GM19438 (cell line): ENCODE measurements at regions not wholly inside any gene's neighbourhood (a gene's known extent, or its start where the extent isn't known, plus 50 kb on each side); places are given as distances from the start of the nearest gene placed in this dataset.

Experiments
- ATAC-seq: cut with Tn5 transposase; IDR thresholded peaks from one replicate; pipeline ENCODE4 v1.9.1; 2021; ENCODE audit warnings: low read depth; ENCODE audit not compliant: unreplicated experiment

DNA sequence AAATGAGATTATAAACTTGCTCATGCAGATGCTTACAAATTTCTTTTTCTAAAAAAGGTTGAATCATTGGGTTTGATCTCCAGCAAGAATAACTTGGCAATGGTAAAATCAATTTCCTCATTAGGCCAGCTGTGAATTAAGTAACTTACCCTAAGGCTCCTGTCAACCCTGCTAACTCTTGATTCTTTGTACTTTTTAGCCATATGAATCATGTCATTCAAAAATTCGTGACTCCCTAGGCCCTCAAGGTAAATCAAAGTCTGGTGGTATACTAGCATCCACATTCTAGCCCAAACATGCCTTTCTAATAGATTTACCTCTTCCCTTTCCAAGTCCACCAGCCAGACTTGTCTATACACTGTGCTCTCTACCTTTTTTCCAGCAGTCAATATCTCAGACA, 420.8 kb upstream of the BRINP1 start:
- no peak for ATAC-seq

DNA sequence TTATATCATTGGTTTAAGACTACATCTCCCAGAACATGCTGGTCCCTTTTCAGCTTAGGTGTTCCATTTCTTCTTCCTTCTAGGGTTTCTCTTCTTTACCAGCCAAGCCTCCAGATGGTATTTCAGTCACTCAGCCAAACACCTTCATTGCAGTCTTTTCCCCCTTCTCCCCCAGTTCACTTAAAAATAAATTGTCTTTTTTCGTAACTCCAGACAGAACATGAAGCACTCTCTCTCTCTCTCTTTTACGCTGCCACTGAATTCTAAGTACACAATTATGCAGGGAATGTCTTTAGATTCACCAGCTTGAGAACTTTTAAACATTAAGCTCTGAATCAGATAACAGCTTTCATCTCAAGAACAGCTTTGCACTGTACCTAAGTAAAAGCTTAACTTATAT, 419.7 kb upstream of the BRINP1 start:
- ATAC-seq, result no peak

DNA sequence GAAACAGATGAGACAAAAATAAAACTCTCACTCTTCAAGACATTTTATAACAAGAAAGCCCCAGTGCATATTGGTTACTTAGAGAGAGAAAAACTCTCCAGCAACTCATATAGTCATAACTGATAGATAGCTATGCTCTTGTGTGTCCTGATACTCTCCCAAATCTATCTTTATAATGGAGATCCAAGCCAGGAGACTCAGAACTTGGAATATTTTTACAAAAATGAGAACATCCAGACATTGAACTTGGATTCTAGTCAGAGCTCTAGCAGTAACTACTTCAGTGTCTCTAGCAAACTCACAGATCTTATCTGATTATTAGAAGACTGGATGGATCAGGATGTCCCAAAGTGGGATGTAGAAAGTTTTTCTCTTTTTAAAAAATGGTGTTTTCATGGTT, 412.7 kb upstream of the BRINP1 start:
- ATAC-seq, result no peak

DNA sequence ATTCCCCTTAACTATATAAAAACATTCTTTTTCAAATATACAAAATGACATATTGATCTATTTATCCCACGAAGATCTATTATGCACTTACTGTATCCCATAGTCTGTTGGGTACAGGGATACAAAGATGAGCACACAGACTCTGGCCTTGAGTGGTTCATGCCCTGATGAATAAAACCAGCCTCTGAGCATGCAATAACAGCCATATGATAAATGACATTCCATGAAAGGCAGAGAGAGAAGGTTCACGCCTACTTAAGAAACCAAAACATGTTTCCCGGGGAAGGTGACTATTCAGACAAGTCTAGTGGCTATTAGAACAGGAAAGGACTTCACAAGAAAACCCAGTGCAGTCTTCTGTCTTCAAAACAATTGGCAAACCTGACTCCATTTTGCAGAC, 406.2 kb upstream of the BRINP1 start:
- ATAC-seq, result no peak

DNA sequence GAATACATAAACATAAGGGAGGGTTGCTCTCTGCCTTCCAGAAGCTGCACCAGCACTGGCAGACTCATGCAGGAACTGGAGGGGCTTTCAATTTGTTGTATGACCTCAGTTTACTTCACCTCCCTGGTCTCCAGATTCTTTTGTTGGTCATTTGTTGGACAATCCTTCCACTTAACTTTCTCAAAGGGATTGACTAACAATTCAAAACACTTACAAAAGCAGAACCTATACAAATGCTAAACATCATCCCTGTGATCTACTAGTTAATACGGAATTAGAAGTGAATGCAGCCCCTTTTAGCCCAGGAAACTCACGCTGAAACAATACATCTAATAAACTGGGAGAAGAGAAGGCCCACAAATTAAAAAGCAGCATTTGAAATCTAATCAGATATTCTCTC, 404.6 kb upstream of the BRINP1 start:
- ATAC-seq, result no peak

DNA sequence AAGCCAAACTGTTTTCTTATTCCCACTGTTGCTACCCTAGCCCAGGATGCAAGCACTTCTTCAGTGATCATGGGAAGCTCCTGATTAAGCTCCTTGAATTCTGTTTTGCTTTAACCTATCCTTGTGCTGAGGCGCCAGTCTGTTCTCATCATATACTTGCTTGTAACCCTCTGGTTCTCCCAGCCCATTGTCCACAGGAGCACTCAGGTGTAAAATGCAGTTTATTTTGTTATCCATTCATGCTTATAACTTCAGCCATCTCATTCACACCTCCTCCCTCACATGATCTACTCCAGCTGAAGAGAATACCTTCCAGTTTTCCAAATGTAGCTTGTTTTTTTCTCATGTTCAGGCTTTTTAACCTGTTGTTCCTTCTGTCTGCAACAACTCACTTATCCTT, 402.1 kb upstream of the BRINP1 start:
- no peak for ATAC-seq

DNA sequence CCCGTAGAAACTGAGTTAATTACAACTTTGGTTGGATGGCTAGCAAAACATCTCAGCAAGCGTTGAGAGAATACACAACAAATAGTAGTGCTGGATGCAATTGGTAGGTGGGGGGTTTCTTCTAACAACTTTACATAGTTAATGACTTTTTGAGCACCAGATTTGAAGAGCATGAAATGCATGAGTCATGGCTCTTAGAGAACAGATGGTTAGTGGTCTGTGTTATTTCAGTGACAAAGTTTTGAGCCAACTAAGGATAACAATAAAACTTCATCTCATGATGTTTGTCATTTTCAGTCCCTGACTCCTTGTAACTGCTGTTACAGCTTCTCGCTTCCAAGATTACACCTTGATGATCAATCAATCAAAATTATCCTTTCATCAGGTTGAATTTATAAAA, 399.0 kb upstream of the BRINP1 start:
- no peak for ATAC-seq

DNA sequence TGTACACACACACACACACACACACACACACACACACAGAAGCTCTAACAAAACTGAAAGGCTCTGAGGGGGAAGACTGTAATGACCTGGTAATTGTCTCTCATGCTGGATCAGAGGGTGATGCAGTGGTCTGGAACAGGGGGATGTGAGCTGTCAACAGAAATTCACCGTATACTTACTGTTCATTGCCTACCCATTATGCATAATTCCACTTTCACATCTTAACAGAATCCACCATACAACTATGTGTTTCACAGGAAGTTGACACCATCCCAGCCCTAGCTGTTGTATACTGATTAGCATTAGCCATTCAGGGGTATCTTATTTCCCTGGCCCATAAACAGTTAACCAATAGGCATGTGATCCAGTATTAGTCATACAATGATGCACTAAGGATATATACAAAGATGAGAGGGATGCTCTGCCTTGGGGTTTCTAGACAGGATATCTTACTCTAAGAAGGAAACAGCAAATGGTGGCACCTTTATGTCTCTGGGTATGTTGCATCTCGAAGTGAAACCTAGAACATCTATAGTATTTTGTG, 396.5 kb upstream of the BRINP1 start:
- no peak for ATAC-seq

DNA sequence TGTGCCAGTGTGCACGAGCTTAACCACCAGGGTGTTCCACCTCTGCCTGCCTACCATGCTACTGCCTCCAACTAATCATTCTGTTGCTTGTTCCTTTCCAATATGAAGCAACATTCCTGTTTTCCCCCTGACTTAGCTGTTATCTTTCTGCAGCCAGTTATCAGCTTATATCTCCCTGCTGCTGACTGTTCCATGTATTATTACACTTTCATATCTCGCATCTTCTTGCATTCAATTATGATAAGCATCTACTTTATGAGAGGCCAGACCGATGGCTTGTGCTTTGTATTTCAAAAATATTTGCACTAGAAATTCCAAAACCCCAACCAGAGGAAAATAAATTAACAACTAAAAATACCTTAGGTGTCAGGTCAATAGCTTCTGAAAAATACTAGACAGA, 394.0 kb upstream of the BRINP1 start:
- no peak for ATAC-seq

DNA sequence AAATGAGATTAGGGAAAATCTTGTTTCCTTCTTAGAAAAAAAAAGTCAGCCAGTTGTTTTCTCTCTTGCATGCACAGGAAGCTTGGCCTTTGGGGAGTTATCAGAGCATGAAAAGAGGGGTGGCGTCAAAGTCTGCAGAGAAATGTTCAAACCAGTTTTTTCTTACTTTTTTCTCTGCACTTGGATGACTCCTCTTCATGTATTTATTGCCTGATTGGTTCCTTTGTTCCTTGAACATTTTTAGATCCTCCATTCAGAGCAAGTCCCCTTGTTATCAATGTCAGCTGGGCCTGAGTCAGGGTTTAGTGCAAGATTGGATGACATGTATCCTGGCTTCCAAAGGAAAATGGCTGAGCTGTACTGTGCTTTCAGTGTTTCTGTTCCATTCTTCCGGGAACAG, 392.6 kb upstream of the BRINP1 start:
- ATAC-seq, result no peak

DNA sequence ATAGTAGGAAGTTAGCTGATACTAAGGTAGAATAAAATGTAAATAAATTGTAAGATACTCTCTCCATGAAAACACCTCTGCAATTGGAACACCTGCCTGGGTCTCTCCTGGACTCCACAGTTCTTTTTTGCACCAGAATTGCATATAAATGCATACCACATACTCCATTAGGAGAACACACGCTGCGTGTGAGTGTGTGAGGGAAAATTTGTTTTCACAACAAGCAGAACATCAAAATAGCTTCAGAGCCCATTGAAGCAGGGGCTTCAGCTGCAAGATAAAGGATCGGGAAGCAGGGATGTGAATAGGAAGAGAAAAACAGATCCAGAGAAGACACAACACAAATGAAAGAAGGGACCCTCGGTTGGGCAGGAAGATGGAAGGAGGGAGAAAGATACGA, 389.8 kb upstream of the BRINP1 start:
- no peak for ATAC-seq

DNA sequence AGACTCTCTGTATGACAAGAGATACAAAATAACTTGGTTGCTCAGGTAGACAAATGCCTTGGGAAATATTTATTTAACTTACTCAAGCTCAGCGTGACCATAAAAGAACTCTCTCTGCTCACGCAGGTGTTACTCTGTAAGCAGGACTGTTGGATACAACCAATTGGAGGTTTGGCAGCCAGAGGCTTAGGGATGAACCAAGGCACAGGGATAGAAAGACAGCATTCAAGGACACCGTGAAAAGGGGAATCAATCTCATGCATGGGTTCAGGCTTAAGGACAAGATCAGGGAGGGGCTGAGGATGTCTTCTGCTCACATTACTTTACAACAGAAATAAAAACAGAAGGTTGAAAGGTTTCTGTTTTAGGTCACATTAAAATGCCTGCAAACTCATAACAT, 389.0 kb upstream of the BRINP1 start:
- no peak for ATAC-seq

DNA sequence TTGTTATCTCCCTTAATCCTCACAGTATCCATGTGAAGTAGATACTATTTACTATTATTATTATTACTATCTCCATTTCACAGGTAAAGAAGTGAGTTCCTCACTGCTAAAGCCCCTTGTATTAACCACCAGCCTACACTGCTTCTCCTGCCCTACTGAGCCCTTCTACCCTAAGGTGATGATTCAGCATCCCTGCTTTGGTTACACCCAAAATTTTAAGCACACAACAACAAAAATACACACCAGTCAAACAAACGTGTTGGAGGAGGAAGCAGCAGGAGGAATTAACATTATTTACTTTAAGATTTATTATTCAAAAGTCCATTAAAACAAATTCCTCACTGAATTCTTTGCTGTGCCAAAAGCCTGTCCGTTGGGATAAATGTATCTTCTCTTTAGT, 370.2 kb upstream of the BRINP1 start:
- ATAC-seq, result no peak

DNA sequence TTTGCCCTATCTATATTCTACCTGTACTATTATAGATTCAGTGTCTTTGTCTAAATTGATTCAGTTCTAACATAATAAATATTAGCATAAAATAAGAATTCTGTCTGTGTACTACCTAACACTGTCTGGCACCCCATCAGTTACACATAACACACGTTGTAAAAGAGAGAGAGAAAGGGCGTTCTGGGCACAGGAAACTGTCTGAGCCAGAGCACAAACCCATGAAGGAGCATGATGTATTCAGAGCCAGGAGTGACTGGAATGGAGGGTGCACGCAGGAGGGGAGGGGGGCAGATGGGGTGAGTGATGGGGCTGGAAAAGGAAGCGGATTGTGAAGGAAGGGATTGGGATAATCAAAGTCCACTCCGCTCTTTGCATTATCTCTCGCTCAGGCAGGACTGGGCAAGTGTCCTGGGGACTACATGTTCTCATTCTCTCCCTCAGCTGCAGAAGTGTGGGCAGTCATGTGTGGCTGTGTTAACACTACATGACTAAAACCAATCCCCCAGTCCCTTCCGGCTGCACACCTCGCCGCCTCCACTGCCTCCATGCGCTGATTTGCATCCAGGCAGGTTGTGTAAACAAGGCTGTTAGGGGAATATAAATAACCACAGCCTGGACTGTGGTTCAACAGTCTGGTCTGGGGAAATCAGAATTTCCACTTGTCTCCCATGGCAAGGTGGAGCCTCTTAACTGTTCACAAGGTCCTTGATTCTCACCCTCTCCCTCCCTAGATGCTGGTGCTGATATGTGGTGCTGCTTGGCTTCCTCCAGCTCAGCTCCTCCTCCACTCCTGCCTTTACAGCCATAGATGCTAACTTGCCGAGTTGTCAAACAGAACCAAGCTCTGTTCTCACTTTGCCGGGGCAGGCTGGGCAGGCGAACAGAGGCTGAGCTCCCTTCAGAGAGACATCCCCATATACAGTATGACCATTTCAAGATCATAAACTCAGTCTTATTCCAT, 367.5 kb upstream of the BRINP1 start:
- ATAC-seq, result peak; percentile 99

DNA sequence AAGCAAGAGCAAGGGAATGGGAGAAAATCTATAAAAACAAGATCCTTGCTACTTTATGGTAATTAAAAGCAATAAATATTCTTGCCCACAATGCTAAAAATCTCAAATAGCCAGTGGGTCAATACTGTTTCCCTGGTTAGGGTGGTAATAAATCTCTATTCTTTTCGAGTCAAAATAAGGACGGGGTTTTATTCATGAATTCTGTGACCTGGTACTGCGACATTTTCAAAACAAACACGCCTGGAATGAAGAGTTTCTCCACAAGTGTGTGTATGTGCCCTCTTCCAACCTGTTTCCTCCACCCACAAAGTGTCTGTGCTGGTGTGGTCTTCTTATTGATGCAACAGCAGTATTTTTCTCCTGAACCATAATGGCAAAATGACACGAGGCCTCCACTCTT, 358.8 kb upstream of the BRINP1 start:
- no peak for ATAC-seq

DNA sequence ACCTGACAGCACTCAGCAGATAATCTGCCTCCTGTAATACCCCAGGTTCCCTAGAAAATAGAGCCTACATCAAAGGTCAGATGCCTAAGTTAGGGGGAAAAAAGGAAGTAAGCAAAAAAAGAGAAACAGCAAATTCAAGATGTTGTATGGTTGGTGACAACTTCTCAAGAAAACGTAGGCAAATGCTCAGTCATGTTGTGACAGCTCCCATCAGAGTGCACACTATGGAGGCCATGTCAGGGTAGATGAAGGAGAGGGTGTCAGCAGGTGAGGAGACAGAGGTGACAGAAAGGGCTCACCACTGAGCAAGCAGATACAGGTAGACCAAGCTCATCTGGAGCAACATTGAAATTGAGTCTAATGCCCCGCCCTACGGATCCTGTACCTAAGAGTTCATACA, 356.8 kb upstream of the BRINP1 start:
- ATAC-seq, result no peak

DNA sequence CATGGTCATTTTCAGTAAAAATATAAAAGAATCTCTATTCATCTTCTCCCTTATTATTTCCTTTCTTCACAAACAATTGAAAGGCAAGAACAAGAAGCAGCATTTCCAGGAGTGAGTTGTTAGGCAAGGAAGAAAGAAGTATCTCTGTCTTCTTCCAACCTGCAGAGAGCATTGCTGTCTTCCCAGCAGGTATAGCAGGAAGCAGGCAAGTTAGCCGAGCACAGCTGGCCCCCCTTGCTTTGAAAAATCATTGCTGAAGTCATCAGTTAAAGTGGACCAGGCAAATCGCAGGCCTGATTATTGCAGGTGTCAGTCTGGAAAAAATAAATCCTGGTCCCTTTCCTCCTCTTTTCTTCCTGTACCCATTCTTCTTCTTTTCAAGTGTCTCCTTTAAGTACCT, 353.1 kb upstream of the BRINP1 start:
- no peak for ATAC-seq

DNA sequence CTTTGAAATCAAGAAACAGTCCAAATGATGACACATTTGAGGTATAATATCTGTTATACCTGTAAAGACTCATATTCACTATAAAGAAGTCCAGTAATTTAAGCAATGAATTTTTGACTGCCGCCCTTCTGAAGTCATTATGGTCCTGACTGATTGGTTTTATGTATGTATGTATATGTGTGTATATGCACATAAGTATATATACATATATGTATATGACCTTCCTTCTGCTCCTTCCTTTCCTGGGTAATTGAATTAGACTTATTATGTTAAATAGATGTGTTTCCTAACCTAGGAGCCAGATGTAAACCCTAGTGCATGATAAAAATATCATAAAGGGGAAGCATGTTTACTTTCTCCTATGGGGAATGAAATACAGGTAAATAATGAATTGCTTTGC, 343.1 kb upstream of the BRINP1 start:
- ATAC-seq, result no peak

DNA sequence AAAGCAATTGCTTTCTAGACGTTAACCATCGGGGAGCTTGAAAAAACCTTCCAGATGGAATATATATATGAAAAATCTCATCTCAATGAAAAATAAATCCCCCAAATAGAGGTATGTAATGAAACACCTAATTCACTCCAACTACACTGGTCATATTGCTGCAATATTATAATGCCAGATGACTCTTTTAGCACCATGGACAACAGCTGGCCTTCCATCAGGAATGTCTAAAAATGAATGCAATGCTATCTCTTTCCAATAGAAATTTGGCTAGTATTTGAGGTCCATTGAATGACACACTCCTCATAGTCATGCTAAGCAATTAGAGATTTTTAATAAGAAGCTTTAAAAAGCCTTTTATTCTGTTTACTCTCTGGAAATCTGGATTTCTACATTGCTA, 340.2 kb upstream of the BRINP1 start:
- no peak for ATAC-seq

DNA sequence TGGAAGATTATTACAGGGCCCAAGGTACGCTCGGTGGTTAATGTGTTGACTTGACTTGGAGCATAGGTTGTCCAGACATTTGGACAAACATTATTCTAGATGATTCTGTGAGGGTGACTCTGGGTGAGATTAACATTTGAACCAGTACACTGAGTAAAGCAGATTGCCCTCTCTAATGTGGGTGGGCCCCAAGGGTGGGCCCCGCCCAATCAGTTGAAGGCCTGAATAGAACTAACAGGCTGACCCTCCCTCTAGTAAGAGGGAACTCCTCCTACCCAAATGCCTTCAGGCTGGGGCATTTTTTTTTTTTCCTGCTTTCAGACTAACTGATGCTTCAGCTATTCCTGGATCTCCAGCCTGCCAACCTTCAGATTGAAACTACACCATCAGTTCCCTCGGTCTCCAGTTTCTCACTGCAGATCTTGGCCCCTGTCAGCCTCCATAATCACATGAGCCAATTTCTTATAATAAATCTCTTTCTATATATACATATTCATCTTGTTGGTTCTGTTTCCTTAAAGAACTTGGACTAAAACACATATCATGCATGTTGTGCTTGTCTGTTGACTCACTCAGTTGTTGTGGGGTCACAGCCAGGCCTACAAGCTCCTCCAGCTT, 338.1 kb upstream of the BRINP1 start:
- no peak for ATAC-seq

DNA sequence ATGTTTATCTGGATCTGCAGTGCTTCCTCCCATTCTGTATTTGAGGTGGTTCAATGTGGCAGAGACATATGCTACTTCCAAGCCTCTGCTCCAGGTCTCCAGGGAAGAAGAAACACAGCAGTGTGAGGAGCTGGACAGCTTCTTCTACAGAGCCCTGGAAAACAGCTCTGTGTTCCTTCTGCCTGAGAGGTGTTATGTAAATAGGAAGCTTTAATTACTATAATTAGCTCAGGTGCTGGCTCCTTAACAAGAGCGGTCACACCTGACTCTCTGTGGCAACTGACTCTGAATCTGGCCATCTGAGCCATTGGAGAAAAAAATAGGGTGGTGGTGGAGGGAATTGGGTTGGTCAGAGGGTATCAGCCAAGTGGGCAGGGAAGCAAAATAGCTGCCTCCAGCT, 332.4 kb upstream of the BRINP1 start:
- ATAC-seq, result no peak

DNA sequence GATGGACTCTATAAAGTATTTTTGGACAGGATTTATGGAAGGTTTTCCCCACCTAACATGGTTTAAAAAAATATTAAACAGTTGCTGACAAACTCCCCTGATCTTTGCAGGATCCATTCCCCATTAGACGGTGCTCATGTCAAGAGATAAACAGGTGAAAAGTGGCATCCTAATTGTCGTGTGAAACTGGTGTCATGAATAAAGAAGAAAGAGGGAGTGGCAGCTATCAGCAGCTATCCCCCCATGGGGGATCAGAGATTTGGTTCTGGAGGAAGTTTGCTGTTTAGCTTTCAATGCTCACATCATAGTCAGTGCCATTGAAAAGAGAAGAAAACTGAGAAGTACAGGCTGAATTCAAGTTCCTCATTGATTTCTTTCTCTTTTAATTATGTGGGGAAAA, 329.3 kb upstream of the BRINP1 start:
- ATAC-seq, result no peak
